ENCODE measurements at regions not wholly inside any gene's neighbourhood (a gene's known extent, or its start where the extent isn't known, plus 50 kb on each side); places are given as distances from the start of the nearest gene placed in this dataset.

DNA sequence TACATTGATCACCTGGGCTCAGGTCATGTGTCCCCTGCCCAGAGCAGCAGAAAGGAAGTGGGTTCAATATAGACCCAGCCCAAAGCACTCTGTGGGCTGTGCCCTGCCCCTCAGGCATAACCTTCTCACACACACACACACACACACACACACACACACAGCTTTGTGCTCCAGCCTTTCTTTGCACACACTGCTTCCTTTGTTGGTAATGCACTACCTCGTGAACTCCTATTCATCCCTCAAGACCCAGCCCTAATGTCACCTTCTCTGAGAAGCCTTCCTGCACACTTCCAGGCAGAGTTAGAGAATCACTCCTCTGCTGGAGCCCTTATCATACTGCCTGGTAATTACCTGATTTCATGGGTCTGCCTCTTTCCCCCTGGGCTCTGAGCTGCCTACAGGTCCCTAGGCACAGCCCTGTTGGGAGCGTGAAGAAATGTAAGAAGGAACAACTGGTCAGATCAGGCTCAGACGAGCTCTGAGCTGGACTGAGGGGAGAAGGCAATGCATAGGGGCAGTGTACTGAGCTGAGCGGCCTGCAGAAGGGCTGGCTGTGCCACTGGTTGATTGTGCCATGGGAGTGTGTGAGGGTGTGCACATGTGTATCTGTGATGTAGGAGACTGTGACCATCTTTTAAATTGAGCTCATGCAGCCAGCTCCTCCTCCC is 210.3 kb downstream of the GLI2 start:
- no peak overlapping the region for H3K27ac Mint-ChIP-seq (ENCODE audit: unreplicated experiment)
- no peak overlapping the region for H3K4me3 Mint-ChIP-seq (ENCODE audit: unreplicated experiment)
- no peaks in the 10 kb centered on the region for H3K36me3 ChIP-seq (ENCODE audit: control insufficient read depth, insufficient read depth, low read length)
- POLR2A ChIA-PET: no interaction called here
- peaks cover 7% of the 10 kb centered on the region; the same call in 1 of the 2 replicates for H3K4me1 ChIP-seq
- intact Hi-C loops (cut with micrococcal nuclease; ENCODE audit: unreplicated experiment): no loop called here
- BruUV-seq (replicated peaks): no TSS peak
- no peaks in the 10 kb centered on the region for H3K9me3 ChIP-seq
- H3K27me3 Mint-ChIP-seq (ENCODE audit: insufficient read depth, unreplicated experiment): no peaks in the 10 kb centered on the region
- H3K27me3 ChIP-seq (replicated peaks; ENCODE audit: control insufficient read depth, insufficient read depth, low read length): no peaks in the 10 kb centered on the region
- H3K36me3 Mint-ChIP-seq (ENCODE audit: insufficient read depth, unreplicated experiment): peaks cover 6% of the 10 kb centered on the region
- CTCF ChIA-PET: no interaction called here
- H3K4me1 Mint-ChIP-seq (ENCODE audit: low read depth, unreplicated experiment): peaks cover 11% of the 10 kb centered on the region
- no peak overlapping the region for H3K4me3 ChIP-seq (ENCODE audit: low read depth, low read length)
- TF ChIP-seq, protein P1, sequence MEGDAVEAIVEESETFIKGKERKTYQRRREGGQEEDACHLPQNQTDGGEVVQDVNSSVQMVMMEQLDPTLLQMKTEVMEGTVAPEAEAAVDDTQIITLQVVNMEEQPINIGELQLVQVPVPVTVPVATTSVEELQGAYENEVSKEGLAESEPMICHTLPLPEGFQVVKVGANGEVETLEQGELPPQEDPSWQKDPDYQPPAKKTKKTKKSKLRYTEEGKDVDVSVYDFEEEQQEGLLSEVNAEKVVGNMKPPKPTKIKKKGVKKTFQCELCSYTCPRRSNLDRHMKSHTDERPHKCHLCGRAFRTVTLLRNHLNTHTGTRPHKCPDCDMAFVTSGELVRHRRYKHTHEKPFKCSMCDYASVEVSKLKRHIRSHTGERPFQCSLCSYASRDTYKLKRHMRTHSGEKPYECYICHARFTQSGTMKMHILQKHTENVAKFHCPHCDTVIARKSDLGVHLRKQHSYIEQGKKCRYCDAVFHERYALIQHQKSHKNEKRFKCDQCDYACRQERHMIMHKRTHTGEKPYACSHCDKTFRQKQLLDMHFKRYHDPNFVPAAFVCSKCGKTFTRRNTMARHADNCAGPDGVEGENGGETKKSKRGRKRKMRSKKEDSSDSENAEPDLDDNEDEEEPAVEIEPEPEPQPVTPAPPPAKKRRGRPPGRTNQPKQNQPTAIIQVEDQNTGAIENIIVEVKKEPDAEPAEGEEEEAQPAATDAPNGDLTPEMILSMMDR (IDR thresholded peaks at IDR 0.05; ENCODE audit: insufficient read depth in 1 of 2, low read depth in 1 of 2, low read length in 1 of 2, severe bottlenecking in 1 of 2, unreplicated experiment in 1 of 2): no peak
- DNase-seq: no peak
- H3K9me3 Mint-ChIP-seq (ENCODE audit: unreplicated experiment): no peaks in the 10 kb centered on the region

DNA sequence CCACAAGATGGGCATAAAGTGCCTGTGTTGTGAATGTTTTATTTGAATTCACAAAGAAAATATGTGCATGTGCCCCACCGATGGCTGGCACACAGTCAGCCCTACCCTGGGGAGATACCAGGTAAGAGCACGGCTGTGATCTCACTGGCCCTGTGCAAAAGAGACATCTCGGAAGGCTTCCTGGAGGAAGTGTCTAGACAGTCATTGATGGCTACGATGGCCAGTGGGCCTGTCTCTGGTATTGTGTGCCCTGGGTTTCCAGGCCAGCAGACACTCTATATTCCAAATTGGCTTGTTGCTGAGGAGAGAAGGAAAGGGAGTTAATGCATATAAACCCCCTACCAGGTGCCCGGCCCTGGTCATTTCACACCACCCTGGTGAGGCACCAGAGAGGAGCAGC is 211.7 kb downstream of the GLI2 start:
- no peaks in the 10 kb centered on the region for H3K9me3 ChIP-seq
- peaks cover 13% of the 10 kb centered on the region for H3K4me1 Mint-ChIP-seq (ENCODE audit: low read depth, unreplicated experiment)
- H3K9me3 Mint-ChIP-seq (ENCODE audit: unreplicated experiment): no peaks in the 10 kb centered on the region
- H3K36me3 ChIP-seq (ENCODE audit: control insufficient read depth, insufficient read depth, low read length): no peaks in the 10 kb centered on the region
- no peak overlapping the region for H3K4me3 ChIP-seq (ENCODE audit: low read depth, low read length)
- TF ChIP-seq, protein P1 (IDR thresholded peaks at IDR 0.05; ENCODE audit: insufficient read depth in 1 of 2, low read depth in 1 of 2, low read length in 1 of 2, severe bottlenecking in 1 of 2, unreplicated experiment in 1 of 2): no peak
- H3K27me3 Mint-ChIP-seq (ENCODE audit: insufficient read depth, unreplicated experiment): no peaks in the 10 kb centered on the region
- BruUV-seq (replicated peaks): no TSS peak
- H3K27me3 ChIP-seq (replicated peaks; ENCODE audit: control insufficient read depth, insufficient read depth, low read length): no peaks in the 10 kb centered on the region
- intact Hi-C loops (cut with micrococcal nuclease; ENCODE audit: unreplicated experiment): no loop called here
- DNase-seq: no peak
- peaks cover 6% of the 10 kb centered on the region for H3K36me3 Mint-ChIP-seq (ENCODE audit: insufficient read depth, unreplicated experiment)
- no peak overlapping the region for H3K4me3 Mint-ChIP-seq (ENCODE audit: unreplicated experiment)
- H3K4me1 ChIP-seq: no peaks in the 10 kb centered on the region
- POLR2A ChIA-PET: no interaction called here
- no peak overlapping the region for H3K27ac Mint-ChIP-seq (ENCODE audit: unreplicated experiment)
- CTCF ChIA-PET: no interaction called here

DNA sequence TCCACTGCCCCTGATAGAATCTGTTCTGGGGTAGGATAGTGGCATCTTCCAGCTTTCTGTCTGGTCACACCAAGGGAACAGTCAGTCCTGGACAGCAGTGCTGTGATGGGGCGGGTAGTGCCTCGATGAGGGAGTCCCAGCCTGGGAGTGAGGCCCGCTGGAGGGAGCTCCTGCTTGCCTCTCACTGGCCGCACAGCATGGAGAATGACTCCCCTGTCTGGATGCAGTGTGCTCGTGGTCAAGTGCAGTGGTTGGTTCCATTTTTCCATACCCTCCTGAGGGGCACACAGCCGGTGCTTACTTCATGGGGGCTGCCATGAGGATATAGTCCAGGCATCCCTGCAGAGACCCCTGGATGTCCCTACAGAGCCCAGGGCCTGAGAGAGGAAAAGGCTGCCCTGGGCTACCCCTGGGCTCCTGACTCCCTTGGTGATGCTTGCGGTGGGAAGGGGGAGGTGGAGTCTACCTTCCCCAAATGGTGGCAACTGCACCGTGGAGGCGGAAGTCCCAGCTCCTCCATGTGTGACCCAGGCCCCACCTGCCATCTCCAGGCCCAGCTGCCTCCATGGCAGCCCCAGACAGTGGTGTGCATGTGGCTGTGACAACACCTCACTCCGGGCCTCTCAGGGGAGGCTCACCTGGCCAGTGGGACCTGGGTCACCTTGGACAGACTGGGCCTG is 212.5 kb downstream of the GLI2 start:
- intact Hi-C loops (cut with micrococcal nuclease; ENCODE audit: unreplicated experiment): no loop called here
- Histone ChIP-seq H3K4me3 (ENCODE audit: low read depth, low read length) (no peak overlapping the region), H3K9me3 (no peaks in the 10 kb centered on the region), H3K36me3 (ENCODE audit: control insufficient read depth, insufficient read depth, low read length) (no peaks in the 10 kb centered on the region), H3K4me1 (no peaks in the 10 kb centered on the region), H3K27me3 (replicated peaks; ENCODE audit: control insufficient read depth, insufficient read depth, low read length) (no peaks in the 10 kb centered on the region)
- no peak for DNase-seq
- no peaks in the 10 kb centered on the region for H3K27me3 Mint-ChIP-seq (ENCODE audit: insufficient read depth, unreplicated experiment)
- peaks cover 6% of the 10 kb centered on the region for H3K4me1 Mint-ChIP-seq (ENCODE audit: low read depth, unreplicated experiment)
- no peak overlapping the region for H3K4me3 Mint-ChIP-seq (ENCODE audit: unreplicated experiment)
- H3K36me3 Mint-ChIP-seq (ENCODE audit: insufficient read depth, unreplicated experiment): no peaks in the 10 kb centered on the region
- TF ChIP-seq, protein P1 (IDR thresholded peaks at IDR 0.05; ENCODE audit: insufficient read depth in 1 of 2, low read depth in 1 of 2, low read length in 1 of 2, severe bottlenecking in 1 of 2, unreplicated experiment in 1 of 2): no peak
- no TSS peak for BruUV-seq (replicated peaks)
- ChIA-PET POLR2A (no interaction called here), CTCF (interaction anchor here (1.0 to 1.8 kb wide), 4 partner anchors 12 to 252 kb away, joined by 3 to 9 read pairs (median 6); no protein-coding TSS in a partner anchor)
- H3K9me3 Mint-ChIP-seq (ENCODE audit: unreplicated experiment): no peaks in the 10 kb centered on the region
- H3K27ac Mint-ChIP-seq (ENCODE audit: unreplicated experiment): no peak overlapping the region

Data from Caco-2 (cell line).